Stimulated activated CD4-positive, alpha-beta T cell treated with anti-CD3 and anti-CD28 coated beads, Interleukin-4, amount 100 ng/mL, for 1 hour (primary cell): ENCODE measurements at regions not wholly inside any gene's neighbourhood (a gene's known extent, or its start where the extent isn't known, plus 50 kb on each side); places are given as distances from the start of the nearest gene placed in this dataset.
A peak's percentile ranks its signal among the peaks of the same experiment; 100 is the strongest.
"Not testable (repeated sequence)": the region's sequence is repeated elsewhere in the genome, so short reads cannot be mapped to it uniquely, and the experiment has no call there.

ENCODE experiments used
- DNase-seq: peaks from one replicate; pipeline ENCODE4 v3.0.0-alpha.2; 2020

- no peak for DNase-seq
Observed at GRCh38 chr17:20916383-20916782, 126.4 kb downstream of the USP22 start.

- DNase-seq: not testable (repeated sequence)
Observed at GRCh38 chr17:20917610-20918306, 125.1 kb downstream of the USP22 start.

- DNase-seq: no peak
Observed at GRCh38 chr17:20920095-20920814, 122.6 kb downstream of the USP22 start.

- no peak for DNase-seq
Observed at GRCh38 chr17:20920815-20921199, 122.0 kb downstream of the USP22 start.

DNA sequence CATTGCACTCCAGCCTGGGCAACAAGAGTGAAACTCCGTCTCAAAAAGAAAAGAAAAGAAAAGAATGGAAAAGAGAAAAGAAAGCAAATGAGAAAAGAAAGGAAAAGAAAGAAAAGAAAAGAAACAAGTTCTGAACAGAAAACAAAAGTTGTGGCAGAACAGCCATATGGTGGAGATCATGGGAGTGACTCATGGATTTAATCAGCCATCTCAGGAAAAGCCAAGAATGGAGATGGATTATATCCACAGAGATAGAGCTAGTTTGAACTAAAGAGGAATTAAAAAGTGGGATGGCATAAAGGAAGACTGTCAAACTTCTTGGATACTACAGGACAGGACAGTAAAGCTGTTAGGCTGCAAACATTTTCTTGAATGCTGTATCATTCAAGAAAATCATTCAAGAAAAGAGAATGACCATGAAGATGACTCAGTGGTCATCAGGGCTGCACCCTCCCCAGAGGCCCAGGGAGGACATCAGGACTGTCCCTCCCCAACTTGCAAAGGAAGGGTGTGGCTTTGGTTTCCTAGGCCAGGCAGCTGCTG is 120.6 kb downstream of the USP22 start:
- no peak for DNase-seq

DNA sequence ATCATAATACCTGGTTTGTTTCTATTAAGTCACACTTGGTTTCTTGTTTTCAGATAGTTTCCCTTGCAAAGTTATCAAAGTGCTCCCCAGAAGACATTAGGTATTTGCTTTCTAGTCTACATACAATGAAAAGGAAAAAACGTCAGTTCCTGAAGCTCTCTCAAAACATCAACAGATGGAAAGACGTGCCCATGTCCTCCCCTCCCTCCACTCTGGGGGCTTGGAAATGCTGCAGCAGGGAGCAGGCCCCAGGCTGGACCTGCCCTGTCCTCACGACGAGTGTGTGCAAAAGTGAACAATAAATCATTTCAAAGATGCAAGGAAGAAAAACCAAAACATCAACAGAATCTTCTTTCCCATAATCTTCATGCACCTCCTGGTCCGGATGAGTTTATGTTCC is 118.5 kb downstream of the USP22 start:
- DNase-seq: no peak

- DNase-seq: no peak
Observed at GRCh38 chr17:20925091-20925490, 117.7 kb downstream of the USP22 start.

DNA sequence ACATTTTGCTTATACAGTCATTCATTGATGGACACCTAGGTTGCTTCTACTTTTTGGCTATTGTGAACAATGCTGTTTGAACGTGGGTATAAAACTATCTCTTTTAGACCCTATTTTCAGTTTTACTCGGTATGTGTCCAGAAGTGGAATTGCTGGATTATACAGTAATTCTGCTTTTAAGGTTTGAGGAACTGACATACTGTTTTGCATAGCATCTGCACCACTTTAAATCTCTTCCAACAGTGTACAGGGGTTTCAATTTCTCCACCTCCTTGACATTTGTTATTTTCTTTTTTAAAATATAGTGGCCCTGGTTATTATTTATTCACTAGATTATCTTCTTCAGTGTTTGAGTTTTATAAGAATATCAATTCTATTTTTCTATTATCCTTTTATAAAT is 116.9 kb downstream of the USP22 start:
- DNase-seq: no peak

DNA sequence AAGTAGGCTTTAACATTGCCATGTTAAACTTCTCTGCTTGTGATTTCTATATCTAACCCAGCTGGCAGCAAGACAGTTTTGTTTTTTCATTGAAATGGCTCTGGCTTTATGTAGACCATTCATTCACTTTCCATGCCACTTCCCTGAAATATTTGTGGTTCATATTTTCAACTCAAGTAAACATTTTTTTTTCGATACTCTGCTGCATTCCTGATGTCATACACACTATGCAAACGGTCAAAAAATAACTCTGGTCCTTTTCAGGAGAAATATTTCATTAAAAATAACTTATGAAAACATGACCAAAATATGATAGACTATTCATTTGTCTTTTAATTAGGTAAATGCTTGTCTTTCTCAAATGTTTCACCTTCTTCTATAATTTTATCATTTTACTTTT is 116.3 kb downstream of the USP22 start:
- DNase-seq: no peak

DNA sequence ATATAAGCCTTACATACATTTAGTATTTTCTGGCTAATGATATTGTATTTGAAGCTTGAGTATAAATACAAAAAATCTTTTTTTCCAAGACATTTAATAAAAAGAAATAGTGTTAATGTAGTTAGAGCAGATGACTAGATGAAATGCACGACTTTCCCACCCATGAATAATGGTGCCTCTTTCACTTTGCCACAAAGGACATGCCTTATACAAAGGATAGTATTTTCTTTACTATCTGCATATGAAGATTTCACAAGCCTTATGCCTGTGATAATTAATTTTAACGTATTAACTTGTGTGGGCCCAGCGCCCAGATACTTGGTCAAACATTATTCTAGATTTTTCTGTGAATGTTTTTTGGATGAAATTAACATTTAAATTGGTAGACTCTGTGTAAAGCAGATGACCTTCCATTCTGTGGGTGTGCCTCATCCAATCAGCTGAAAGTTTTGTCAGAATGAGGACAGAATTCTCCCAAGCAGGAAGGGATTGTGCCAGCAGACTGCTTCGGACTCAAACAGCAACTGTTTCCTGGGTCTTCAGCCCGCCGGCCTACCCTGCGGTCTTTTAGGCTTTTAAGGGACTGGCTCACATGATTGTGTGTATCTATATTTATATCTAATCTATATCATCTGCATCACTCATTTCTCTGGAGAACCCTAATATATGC is 115.4 kb downstream of the USP22 start:
- no peak for DNase-seq

DNA sequence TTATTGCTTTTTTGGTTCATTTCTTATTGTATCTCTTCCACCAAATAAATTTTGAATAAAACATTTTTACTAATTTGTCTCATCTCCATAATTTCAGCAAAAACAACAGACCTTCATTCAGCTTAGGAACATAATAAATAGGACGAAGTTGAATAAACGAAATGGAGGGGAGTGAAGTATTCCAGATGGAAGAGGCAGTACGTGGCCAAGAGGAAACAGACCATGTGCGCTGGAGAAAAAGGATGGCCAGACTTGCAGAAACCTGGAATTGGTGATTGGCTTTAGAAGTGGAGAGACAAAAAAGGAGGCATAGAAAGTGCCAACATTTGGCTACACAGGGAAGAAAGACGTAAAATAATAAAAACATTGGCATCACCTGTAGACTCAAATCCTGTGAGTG is 113.5 kb downstream of the USP22 start:
- DNase-seq: no peak

- DNase-seq: no peak
Observed at GRCh38 chr17:20930081-20930760, 112.6 kb downstream of the USP22 start.

- not testable (repeated sequence) for DNase-seq
Observed at GRCh38 chr17:20933040-20933439, 109.8 kb downstream of the USP22 start.

DNA sequence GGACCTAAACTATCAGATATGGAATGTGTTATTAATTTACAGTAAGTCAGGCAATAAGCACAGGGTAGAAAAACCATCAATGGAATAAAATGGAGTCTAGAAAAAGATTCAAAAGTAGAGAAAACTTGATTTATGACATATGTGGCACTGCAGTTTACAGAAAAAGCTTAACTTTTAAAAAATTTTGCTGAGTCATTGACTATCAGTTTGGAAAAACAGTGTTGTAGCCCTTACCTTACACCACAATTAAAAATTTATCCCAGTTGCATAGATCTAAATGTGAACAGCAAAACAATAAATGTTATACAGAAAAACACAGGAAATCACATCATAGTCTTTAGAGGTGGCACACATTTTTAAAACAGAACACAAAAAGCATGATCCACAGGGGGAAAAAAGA is 108.5 kb downstream of the USP22 start:
- DNase-seq: no peak

DNA sequence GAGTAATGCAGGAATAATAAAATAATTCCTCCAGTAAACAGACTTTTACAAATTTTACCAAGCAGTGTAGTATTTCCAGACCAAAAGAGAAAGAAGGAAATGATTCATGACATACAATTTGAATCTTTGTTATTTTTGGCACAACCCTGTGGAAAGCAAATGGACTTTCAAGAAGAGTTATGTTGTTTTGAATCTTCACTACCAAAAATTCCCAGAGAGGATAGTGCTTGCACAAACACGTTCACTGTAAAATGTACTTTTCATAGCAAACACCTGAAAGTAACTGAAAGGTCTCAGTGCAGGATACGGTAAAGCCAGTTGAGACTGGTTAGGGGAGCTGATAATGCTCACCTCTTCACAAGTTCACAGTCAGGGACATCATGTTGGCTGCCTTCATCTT is 107.1 kb downstream of the USP22 start:
- DNase-seq: no peak

DNA sequence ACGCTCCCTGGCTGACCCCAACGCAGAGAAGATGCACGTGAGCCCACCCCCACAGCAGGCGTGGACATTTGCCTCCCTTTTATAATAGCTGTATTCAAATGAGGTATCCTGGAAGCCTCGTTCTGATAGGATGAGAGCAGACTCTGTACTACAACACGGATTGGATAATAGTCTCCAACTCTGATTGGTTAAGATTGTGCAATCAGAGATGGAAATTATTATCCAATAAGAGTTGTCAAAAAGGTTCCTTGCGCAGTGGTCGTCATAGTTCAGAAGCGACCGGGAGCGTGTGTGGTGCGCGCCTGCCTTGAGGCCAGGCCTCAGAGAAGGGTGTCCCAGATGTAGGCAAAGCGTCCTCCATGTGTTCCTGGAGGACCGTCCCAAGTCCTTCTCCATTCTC is 104.6 kb downstream of the USP22 start:
- no peak for DNase-seq

- no peak for DNase-seq
Observed at GRCh38 chr17:20938988-20939615, 103.7 kb downstream of the USP22 start.

GRCh38 chr17:20941872-20942271 is 100.9 kb downstream of the USP22 start:
- DNase-seq: no peak

DNA sequence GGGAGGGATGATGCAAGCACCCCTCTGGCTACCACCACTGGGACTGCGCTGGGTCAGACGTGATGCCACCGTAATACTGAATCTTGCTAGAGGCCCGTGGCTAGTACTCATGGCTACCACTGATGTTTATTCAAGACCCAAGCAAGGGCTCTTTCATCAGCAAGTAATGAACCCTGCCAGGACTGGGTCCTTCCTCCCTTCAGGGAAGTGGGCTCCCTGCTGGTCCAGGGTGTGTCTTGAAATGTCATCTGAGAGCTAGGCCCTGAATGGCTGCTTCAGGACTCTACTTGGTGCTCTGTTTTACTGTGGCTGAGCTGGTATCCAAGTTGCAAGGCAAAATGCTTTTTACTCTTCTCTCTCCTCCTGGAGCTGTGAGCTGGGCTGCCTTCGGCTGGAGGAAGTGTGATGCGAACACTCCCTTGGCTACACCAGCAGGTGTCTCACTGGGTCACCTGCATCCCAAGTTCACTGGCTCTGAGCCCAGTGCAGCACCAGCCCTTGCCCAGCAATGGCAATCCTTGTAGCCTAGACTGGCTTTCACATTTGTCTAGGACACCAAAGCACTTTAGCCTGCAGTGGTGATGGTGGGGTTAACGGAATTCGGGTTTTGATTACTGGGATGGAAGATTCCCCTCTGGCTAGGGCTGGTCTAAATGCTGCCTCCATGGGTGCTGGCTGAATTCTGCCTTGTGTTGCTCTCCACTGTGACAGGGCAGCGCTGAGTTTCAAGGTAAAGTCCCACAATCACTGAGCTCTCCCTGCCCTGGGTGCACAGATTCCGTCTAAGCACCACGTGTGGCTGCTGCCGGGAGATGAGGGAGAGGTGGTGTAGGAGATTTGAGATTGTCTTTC is 98.6 kb downstream of the USP22 start:
- DNase-seq: peak; percentile 11

DNA sequence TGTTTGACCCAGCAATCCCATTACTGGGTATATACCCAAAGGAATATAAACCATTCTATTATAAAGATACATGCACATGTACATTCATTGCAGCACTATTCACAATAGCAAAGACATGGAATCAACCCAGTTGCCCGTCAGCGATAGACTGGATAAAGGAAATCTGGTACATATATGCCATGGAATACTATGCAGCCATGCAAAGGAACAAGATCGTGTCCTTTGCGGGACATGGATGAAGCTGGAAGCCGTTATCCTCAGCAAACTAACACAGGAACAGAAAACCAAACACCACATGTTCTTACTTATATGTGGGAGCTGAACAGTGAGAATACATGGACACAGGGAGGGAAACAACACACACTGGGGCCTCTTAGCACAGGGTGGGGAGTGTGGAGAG is 95.1 kb downstream of the USP22 start:
- DNase-seq: not testable (repeated sequence)

- DNase-seq: no peak
Observed at GRCh38 chr17:20948984-20949777, 93.6 kb downstream of the USP22 start.
